ENCODE measurements at regions not wholly inside any gene's neighbourhood (a gene's known extent, or its start where the extent isn't known, plus 50 kb on each side); places are given as distances from the start of the nearest gene placed in this dataset.

DNA sequence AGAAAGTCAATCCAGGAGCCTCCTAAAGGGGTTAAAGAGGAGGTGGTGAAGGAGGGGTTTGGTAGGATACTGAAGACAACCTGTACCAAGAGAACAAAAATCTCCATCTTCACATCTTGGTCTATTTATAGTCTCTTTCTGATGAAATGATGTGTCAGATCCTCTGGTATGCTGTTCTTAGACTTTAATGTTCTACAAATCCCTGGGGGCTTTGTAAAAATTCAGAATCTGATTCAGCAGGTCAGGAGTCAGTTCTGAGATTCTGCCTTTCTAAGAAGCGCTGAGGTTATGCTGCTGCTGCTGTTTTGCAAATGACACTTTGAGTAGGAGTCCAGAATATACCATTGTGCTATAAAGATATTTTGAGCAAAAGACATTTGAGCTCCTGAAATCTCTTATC lies 172.9 kb upstream of the GLRA2 start:
- TF ChIP-seq, protein P1, sequence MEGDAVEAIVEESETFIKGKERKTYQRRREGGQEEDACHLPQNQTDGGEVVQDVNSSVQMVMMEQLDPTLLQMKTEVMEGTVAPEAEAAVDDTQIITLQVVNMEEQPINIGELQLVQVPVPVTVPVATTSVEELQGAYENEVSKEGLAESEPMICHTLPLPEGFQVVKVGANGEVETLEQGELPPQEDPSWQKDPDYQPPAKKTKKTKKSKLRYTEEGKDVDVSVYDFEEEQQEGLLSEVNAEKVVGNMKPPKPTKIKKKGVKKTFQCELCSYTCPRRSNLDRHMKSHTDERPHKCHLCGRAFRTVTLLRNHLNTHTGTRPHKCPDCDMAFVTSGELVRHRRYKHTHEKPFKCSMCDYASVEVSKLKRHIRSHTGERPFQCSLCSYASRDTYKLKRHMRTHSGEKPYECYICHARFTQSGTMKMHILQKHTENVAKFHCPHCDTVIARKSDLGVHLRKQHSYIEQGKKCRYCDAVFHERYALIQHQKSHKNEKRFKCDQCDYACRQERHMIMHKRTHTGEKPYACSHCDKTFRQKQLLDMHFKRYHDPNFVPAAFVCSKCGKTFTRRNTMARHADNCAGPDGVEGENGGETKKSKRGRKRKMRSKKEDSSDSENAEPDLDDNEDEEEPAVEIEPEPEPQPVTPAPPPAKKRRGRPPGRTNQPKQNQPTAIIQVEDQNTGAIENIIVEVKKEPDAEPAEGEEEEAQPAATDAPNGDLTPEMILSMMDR (IDR thresholded peaks at IDR 0.05), result no peak

DNA sequence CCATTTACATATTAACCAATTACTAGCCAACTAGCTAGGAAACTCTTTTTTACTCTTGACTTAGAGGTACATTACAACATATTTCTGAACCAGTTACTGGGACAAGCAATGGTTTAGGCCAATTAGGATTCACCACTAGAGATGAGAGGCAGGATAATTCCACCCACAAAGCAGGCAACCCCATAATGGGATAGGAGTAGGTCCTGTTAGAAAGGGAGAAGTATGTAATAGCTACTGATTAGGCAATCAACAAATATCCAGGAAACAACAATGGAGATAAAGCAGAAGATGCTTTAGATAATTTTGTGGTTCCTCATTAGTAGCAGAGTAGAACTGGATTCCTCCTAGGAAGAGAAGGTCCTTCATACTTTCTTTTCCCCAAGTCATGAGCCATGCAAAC lies 173.8 kb upstream of the GLRA2 start:
- DNase-seq (ENCODE audit: low spot score), result no peak
- ATAC-seq (ENCODE audit: low FRiP score), result no peak
- TF ChIP-seq, protein P1 (IDR thresholded peaks at IDR 0.05), result no peak

More for the DNA sequence above, 172.9 kb upstream of the GLRA2 start:
- ATAC-seq (ENCODE audit: low FRiP score) (no peak), DNase-seq (ENCODE audit: low spot score) (no peak)

DNA sequence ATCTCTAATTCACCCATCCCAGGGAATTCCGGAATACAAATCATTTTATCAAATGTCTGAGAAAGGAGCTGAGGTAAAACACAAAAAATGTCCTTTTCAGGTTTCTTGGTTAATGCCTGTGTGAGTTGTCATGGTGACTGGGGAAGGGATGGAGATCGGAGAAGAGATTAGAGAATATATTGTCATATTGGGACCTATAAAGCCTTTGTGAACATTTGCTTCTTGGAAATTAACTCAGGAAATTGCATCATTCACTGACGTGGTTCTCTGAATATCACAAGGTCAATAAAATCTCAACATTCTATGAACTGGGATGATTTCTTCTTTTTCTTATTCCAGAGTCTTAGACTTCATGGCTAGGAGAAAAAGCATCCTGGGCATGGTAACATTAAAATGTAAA lies 174.8 kb upstream of the GLRA2 start:
- TF ChIP-seq, protein P1 (IDR thresholded peaks at IDR 0.05), result no peak
- ATAC-seq (ENCODE audit: low FRiP score), result no peak
- no peak for DNase-seq (ENCODE audit: low spot score)

DNA sequence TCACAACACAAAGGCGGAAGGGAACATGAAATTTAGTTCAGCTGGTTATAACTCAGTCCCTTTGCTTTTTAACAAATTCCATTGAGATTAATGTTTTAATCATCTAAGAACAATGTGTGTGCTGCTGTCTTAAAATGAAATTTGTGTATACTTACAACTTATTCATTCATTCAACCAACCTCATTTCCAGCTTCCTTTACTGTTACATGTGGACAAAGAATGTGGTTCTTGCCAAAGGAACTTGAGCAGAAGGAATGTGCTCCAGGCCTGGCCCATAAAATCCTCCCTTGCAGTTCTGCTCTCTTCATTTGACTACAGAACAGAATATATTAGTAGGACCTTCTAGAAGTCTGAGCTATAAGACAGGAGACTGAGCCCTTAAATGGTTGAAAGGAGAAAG lies 176.8 kb upstream of the GLRA2 start:
- TF ChIP-seq, protein P1 (IDR thresholded peaks at IDR 0.05), result no peak
- ATAC-seq (ENCODE audit: low FRiP score), result no peak
- no peak for DNase-seq (ENCODE audit: low spot score)

DNA sequence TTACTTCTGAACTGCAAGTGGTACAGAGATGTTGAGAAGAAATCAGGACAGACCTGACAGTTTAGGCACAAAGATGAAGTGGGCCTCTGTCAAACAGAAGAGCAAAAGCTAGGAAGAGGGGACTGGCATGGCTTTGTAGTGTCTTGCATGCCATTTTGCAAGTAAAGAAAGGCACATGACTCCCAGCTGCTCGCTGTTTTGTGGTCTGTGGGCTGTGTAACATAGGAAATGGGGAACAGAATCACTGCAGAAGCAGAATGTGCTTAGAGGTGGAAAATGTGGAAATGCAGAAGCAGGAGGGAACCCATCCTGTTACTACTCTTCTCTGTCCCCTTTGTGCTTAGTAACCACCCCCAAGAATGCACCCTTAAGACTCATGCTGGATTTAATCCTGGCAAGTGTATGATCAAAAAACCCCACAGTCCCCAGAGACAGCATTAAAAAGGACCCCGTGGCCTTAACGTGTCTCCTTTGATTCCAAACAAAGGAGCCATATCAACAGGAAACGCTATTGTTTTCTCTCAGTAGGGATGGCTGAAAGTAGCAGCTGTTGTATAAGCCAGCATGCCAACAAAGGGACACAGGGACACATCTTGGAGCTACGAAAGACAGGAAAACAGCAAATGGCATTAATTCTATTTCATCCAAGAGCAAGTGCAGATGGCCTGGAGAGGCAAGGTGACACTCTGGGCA lies 177.6 kb upstream of the GLRA2 start:
- no peak for DNase-seq (ENCODE audit: low spot score)
- no peak for ATAC-seq (ENCODE audit: low FRiP score)

DNA sequence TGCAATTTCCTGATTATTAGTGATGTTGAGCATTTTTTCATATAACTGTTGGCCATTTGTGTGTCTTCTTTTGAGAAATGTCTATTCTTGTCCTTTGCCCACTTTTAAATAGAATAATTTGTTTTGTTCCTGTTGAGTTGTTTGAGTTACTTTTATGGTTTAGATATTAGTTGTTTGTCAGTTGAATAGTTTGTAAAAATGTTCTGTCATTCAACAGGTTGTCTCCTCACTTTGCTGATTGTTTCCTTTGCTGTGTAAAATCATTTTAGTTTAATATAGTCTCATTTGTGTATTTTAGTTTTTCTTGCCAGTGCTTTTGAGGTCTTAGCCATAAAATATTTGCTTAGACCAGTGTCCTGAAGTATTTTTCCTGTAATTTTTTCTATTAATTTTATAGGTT lies 181.8 kb upstream of the GLRA2 start:
- TF ChIP-seq, protein P1 (IDR thresholded peaks at IDR 0.05), result no peak
- no peak for DNase-seq (ENCODE audit: low spot score)

More for the DNA sequence above, 177.6 kb upstream of the GLRA2 start:
- TF ChIP-seq, protein P1 (IDR thresholded peaks at IDR 0.05), result no peak

DNA sequence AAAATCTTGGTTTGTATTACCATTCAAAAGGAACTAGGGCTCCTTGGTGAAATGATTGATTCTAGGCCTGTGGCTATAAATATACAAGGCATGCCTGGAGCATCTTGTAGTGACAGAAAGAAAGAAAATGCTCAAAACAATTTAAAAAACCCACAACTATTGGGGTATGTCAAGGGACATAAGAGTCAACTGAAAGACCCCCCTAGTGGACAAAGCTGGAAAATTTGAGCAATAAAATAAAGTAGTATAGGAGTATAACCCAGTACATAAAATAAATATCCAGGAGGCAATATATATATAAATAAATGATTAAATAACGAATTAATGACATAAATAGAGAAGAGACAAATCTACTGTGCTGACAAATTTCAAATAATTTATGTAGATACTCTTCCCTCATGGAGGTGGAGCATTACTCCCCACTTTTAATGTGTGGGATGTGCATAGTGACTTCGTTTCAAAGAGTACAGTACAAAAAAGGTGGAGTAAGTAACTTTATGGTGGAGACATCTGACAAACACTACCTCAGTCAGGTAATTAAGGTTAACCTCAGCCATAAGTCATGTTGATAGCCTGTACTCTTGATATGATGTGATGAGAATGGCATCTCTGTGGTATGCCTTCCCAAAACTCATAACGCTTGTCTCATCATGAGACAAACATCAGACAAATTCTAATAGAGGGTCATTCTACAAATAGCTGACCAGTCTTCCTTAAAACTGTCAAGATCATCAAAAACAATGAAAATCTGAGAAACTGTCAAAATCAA lies 185.0 kb upstream of the GLRA2 start:
- DNase-seq (ENCODE audit: low spot score) (no peak), ATAC-seq (ENCODE audit: low FRiP score) (no peak)
- TF ChIP-seq, protein P1 (IDR thresholded peaks at IDR 0.05), result no peak

More for the DNA sequence above, 181.8 kb upstream of the GLRA2 start:
- ATAC-seq (ENCODE audit: low FRiP score), result no peak

All from omental fat pad (tissue), 3 donors.